Lung (tissue), 11 donors: ENCODE measurements at regions not wholly inside any gene's neighbourhood (a gene's known extent, or its start where the extent isn't known, plus 50 kb on each side); places are given as distances from the start of the nearest gene placed in this dataset.

Experiments
- ATAC-seq: fragments of 200-7000 bp; cut with Tn5 transposase; one replicate; pipeline ENCODE4 v1.9.1; 2020; ENCODE audit warnings: moderate number of reproducible peaks; ENCODE audit not compliant: insufficient read depth, low FRiP score
- DNase-seq, 3 donors: peaks; one replicate each; pipeline ENCODE4 v3.0.0-alpha.2; 2013 to 2017
- H3K27ac ChIP-seq, 2 donors: one replicate each; pipeline ENCODE4 v1.5.1; 2013; ENCODE audit warnings: mild to moderate bottlenecking in 2 of 2, moderate library complexity in 2 of 2, control low read depth in 1 of 2, inconsistent platforms in 1 of 2, low read depth in 1 of 2, low read length in 1 of 2
- H3K27me3 ChIP-seq, 3 donors: one replicate each; pipeline ENCODE4 v1.5.1; 2013; ENCODE audit warnings: low read length in 2 of 3; ENCODE audit not compliant: control insufficient read depth in 3 of 3, insufficient read depth in 3 of 3
- H3K36me3 ChIP-seq, 4 donors: one replicate each; pipeline ENCODE4 v1.5.1; 2013; ENCODE audit warnings: low read length in 4 of 4, mild to moderate bottlenecking in 1 of 4, moderate library complexity in 1 of 4; ENCODE audit not compliant: control insufficient read depth in 4 of 4, insufficient read depth in 4 of 4
- H3K4me1 ChIP-seq, 5 donors: one replicate each; pipeline ENCODE4 v1.5.1; 2013; ENCODE audit warnings: low read length in 5 of 5, mild to moderate bottlenecking in 2 of 5, moderate library complexity in 1 of 5; ENCODE audit not compliant: control insufficient read depth in 5 of 5, insufficient read depth in 5 of 5
- H3K4me3 ChIP-seq: one replicate; pipeline ENCODE4 v1.5.1; 2013; ENCODE audit warnings: mild to moderate bottlenecking, control low read depth, moderate library complexity
- H3K9ac ChIP-seq, 2 donors: one replicate each; pipeline ENCODE4 v1.5.1; 2013; ENCODE audit warnings: low read length in 2 of 2, control low read depth in 1 of 2; ENCODE audit not compliant: insufficient read depth in 1 of 2
- H3K9me3 ChIP-seq, 4 donors: one replicate each; pipeline ENCODE4 v1.5.1; 2013; ENCODE audit warnings: low read length in 3 of 4, mild to moderate bottlenecking in 1 of 4, moderate library complexity in 1 of 4; ENCODE audit not compliant: control insufficient read depth in 4 of 4, insufficient read depth in 3 of 4
- CTCF ChIP-seq: IDR thresholded peaks from 2 replicates; pipeline ENCODE4 v1.5.1; 2012; ENCODE audit warnings: mild to moderate bottlenecking; ENCODE audit errors: control extremely low read depth, extremely low read depth
- WGBS, 2 donors: extraction: QIAGEN DNeasy Blood & Tissue Kit; methylation state at CpG; one replicate each; pipeline ENCODE4 v1.1.7; 2013; 5-methylcytosine and 5-hydroxymethylcytosine counted together
- donor health status: control.
- donor health status: control.
- donor health status: Bipolar disorder and iron deficiency.
- donor health status: healthy.
- donor health status: DM: yes; HTN: yes; CAD: no.

- ATAC-seq (no peak), DNase-seq (no peak)
- Histone ChIP-seq H3K27me3 (peaks cover 0 to 29% (median 2%) of the 10 kb centered on the region in 3 donors), H3K4me1 (no peaks in the 10 kb centered on the region), H3K4me3 (no peak overlapping the region), H3K36me3 (no peaks in the 10 kb centered on the region), H3K27ac (no peak overlapping the region), H3K9me3 (peaks cover 0 to 2% (median 0%) of the 10 kb centered on the region in 4 donors), H3K9ac (no peak overlapping the region)
- WGBS, 2 donors = 82 to 88% methylated on average over 9 of the region's 9 CpGs
- TF ChIP-seq CTCF = no peak
These were observed 234.1 kb downstream of the GATA3 start for GRCh38 chr10:8288600-8288999.

GRCh38 chr10:8289186-8289924 is 234.9 kb downstream of the GATA3 start:
- TF ChIP-seq CTCF = no peak
- Histone ChIP-seq H3K36me3 (no peaks in the 10 kb centered on the region), H3K27ac (no peak overlapping the region), H3K27me3 (peaks cover 0 to 32% (median 2%) of the 10 kb centered on the region in 3 donors), H3K9ac (no peak overlapping the region), H3K9me3 (peaks cover 0 to 2% (median 0%) of the 10 kb centered on the region in 4 donors), H3K4me3 (no peak overlapping the region), H3K4me1 (no peaks in the 10 kb centered on the region)
- DNase-seq (no peak), ATAC-seq (no peak)
- 68 to 82% methylated on average over 4 of the region's 4 CpGs for WGBS, 2 donors

- no peaks in the 10 kb centered on the region for H3K4me1 ChIP-seq
- no peak for DNase-seq
- no peak overlapping the region for H3K9ac ChIP-seq
- H3K27me3 ChIP-seq = peaks cover 0 to 67% (median 16%) of the 10 kb centered on the region in 3 donors
- no peak overlapping the region for H3K4me3 ChIP-seq
- no peaks in the 10 kb centered on the region for H3K36me3 ChIP-seq
- WGBS, 2 donors = 72 to 78% methylated on average over 5 of the region's 5 CpGs
- no peak for TF ChIP-seq CTCF
- H3K9me3 ChIP-seq = peaks cover 0 to 6% (median 0%) of the 10 kb centered on the region in 4 donors
- ATAC-seq = no peak
- H3K27ac ChIP-seq = no peak overlapping the region
These were observed 240.3 kb downstream of the GATA3 start for GRCh38 chr10:8294779-8295178.
